22Rv1 (cell line): ENCODE measurements at regions not wholly inside any gene's neighbourhood (a gene's known extent, or its start where the extent isn't known, plus 50 kb on each side); places are given as distances from the start of the nearest gene placed in this dataset.

Experiments
- ZFX ChIP-seq: fragments of 450-650 bp; IDR thresholded peaks from 2 replicates; pipeline ENCODE4 v1.6.1; 2017; ENCODE audit warnings: antibody characterized with exemption, borderline replicate concordance
- TF ChIP-seq, protein P1 (sequence below): fragments of 450-650 bp; IDR thresholded peaks from 2 replicates; pipeline ENCODE4 v1.5.1; 2017; ENCODE audit warnings: mild to moderate bottlenecking

DNA sequence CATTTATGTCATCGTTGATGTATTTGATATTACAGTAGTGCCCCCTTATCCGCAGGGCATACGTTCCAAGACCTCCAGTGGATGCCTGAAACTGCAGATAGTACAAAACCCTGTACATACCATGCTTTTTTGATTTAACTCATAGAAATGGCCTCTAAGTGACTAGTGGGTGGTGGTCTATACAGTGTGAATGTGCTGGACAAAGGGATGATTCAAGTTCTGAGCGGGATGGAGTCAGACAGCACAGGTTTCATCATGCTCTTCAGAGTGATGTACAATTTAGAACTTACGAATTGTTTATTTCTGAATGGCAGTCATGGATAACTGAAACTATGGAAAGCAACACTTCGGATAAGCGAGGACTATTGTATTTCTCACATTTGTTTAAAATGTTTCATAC lies 473.1 kb upstream of the FANCL start:
- TF ChIP-seq, protein P1, sequence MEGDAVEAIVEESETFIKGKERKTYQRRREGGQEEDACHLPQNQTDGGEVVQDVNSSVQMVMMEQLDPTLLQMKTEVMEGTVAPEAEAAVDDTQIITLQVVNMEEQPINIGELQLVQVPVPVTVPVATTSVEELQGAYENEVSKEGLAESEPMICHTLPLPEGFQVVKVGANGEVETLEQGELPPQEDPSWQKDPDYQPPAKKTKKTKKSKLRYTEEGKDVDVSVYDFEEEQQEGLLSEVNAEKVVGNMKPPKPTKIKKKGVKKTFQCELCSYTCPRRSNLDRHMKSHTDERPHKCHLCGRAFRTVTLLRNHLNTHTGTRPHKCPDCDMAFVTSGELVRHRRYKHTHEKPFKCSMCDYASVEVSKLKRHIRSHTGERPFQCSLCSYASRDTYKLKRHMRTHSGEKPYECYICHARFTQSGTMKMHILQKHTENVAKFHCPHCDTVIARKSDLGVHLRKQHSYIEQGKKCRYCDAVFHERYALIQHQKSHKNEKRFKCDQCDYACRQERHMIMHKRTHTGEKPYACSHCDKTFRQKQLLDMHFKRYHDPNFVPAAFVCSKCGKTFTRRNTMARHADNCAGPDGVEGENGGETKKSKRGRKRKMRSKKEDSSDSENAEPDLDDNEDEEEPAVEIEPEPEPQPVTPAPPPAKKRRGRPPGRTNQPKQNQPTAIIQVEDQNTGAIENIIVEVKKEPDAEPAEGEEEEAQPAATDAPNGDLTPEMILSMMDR: no peak
- TF ChIP-seq ZFX: no peak
